Stimulated activated CD4-positive, alpha-beta T cell treated with anti-CD3 and anti-CD28 coated beads, Interleukin-12 subunit alpha, Interleukin-12 subunit beta, amount 100 ng/mL, for 4 hours (primary cell): ENCODE measurements at regions not wholly inside any gene's neighbourhood (a gene's known extent, or its start where the extent isn't known, plus 50 kb on each side); places are given as distances from the start of the nearest gene placed in this dataset.
A peak's percentile ranks its signal among the peaks of the same experiment; 100 is the strongest.
"Not testable (repeated sequence)": the region's sequence is repeated elsewhere in the genome, so short reads cannot be mapped to it uniquely, and the experiment has no call there.

ENCODE experiments used
- DNase-seq: peaks from one replicate; pipeline ENCODE4 v3.0.0-alpha.2; 2020

GRCh38 chr3:125831005-125831750, 137.8 kb upstream of the ROPN1B start:
- not testable (repeated sequence) for DNase-seq

GRCh38 chr3:125835562-125835961, 133.4 kb upstream of the ROPN1B start:
- DNase-seq, result not testable (repeated sequence)

- peak; percentile 0 for DNase-seq
Measured at GRCh38 chr3:125836011-125836551, 132.9 kb upstream of the ROPN1B start.

- not testable (repeated sequence) for DNase-seq
Measured at GRCh38 chr3:125836786-125837185, 132.2 kb upstream of the ROPN1B start.

- not testable (repeated sequence) for DNase-seq
Measured at GRCh38 chr3:125838857-125839256, 130.1 kb upstream of the ROPN1B start.

- DNase-seq, result not testable (repeated sequence)
Measured at GRCh38 chr3:125840465-125840864, 128.5 kb upstream of the ROPN1B start.

GRCh38 chr3:125847966-125848365, 121.0 kb upstream of the ROPN1B start:
- DNase-seq, result not testable (repeated sequence)

- DNase-seq, result not testable (repeated sequence)
Measured at GRCh38 chr3:125855006-125855405, 114.0 kb upstream of the ROPN1B start.

- DNase-seq, result not testable (repeated sequence)
Measured at GRCh38 chr3:125860547-125860946, 108.4 kb upstream of the ROPN1B start.

- DNase-seq, result not testable (repeated sequence)
Measured at GRCh38 chr3:125862841-125863254, 106.1 kb upstream of the ROPN1B start.

GRCh38 chr3:125864532-125864931, 104.4 kb upstream of the ROPN1B start:
- DNase-seq, result not testable (repeated sequence)

GRCh38 chr3:125886006-125886405, 83.0 kb upstream of the ROPN1B start:
- not testable (repeated sequence) for DNase-seq

- not testable (repeated sequence) for DNase-seq
Measured at GRCh38 chr3:125899181-125899580, 69.8 kb upstream of the ROPN1B start.

- not testable (repeated sequence) for DNase-seq
Measured at GRCh38 chr3:125901473-125901872, 67.5 kb upstream of the ROPN1B start.

- DNase-seq, result not testable (repeated sequence)
Measured at GRCh38 chr3:125903780-125904455, 65.1 kb upstream of the ROPN1B start.

- DNase-seq, result not testable (repeated sequence)
Measured at GRCh38 chr3:125907279-125907678, 61.7 kb upstream of the ROPN1B start.

GRCh38 chr3:125910851-125911250, 58.1 kb upstream of the ROPN1B start:
- not testable (repeated sequence) for DNase-seq

- not testable (repeated sequence) for DNase-seq
Measured at GRCh38 chr3:125914608-125915436, 54.2 kb upstream of the ROPN1B start.

GRCh38 chr3:125915437-125915787, 53.6 kb upstream of the ROPN1B start:
- not testable (repeated sequence) for DNase-seq

- peak; percentile 98 for DNase-seq
Measured at GRCh38 chr3:125915792-125916375, 53.1 kb upstream of the ROPN1B start.

GRCh38 chr3:125916376-125916978, 52.5 kb upstream of the ROPN1B start:
- peak; percentile 93 for DNase-seq

GRCh38 chr3:125917020-125917549, 51.9 kb upstream of the ROPN1B start:
- peak; percentile 18 for DNase-seq
